Karpas-422 (cell line): ENCODE measurements at regions not wholly inside any gene's neighbourhood (a gene's known extent, or its start where the extent isn't known, plus 50 kb on each side); places are given as distances from the start of the nearest gene placed in this dataset.

Experiments
- DNase-seq: peaks from one replicate; pipeline ENCODE4 v3.0.0-alpha.2; 2015
- H2AFZ ChIP-seq: fragments of 200-600 bp; sonication (generic); 2 replicates; pipeline ENCODE4 v1.6.1; 2014; ENCODE audit warnings: antibody characterized with exemption, low read length, mixed read lengths
- H3K27ac ChIP-seq: fragments of 200-600 bp; sonication (generic); 2 replicates; pipeline ENCODE4 v1.5.1; 2014; ENCODE audit warnings: mild to moderate bottlenecking, low read length, moderate library complexity
- H3K27me3 ChIP-seq: fragments of 200-600 bp; sonication (generic); 2 replicates; pipeline ENCODE4 v1.6.1; 2014; ENCODE audit warnings: low read length, mixed read lengths
- H3K36me3 ChIP-seq: fragments of 200-600 bp; sonication (generic); 2 replicates; pipeline ENCODE4 v1.6.1; 2014; ENCODE audit warnings: low read length, mixed read lengths; ENCODE audit not compliant: insufficient read depth
- H3K4me1 ChIP-seq: fragments of 200-600 bp; sonication (generic); 2 replicates; pipeline ENCODE4 v1.6.1; 2014; ENCODE audit warnings: mild to moderate bottlenecking, low read length, mixed read lengths
- H3K4me2 ChIP-seq: fragments of 200-600 bp; sonication (generic); 2 replicates; pipeline ENCODE4 v1.6.1; 2014; ENCODE audit warnings: low read length, low read depth, mild to moderate bottlenecking; ENCODE audit not compliant: poor library complexity, severe bottlenecking
- H3K4me3 ChIP-seq: fragments of 200-600 bp; sonication (generic); 2 replicates; pipeline ENCODE4 v1.5.1; 2014; ENCODE audit warnings: mild to moderate bottlenecking, antibody characterized with exemption, low read length, mixed read lengths
- H3K79me2 ChIP-seq: fragments of 200-600 bp; sonication (generic); 2 replicates; pipeline ENCODE4 v1.6.1; 2014; ENCODE audit warnings: mild to moderate bottlenecking, low read length, mixed read lengths
- H3K9ac ChIP-seq: fragments of 200-600 bp; sonication (generic); 2 replicates; pipeline ENCODE4 v1.6.0; 2014; ENCODE audit warnings: low read length
- H3K9me2 ChIP-seq: fragments of 200-600 bp; sonication (generic), shearing (Covaris generic); replicated peaks from 2 replicates; pipeline ENCODE4 v1.6.0; 2014; ENCODE audit warnings: mild to moderate bottlenecking, low read length, moderate library complexity; ENCODE audit not compliant: insufficient read depth
- H3K9me3 ChIP-seq: fragments of 300-700, 200-600 bp; sonication (generic); 2 replicates; pipeline ENCODE4 v1.6.1; 2014; ENCODE audit warnings: low read length, mixed read lengths
- H4K20me1 ChIP-seq: fragments of 200-600 bp; sonication (generic); 2 replicates; pipeline ENCODE4 v1.6.1; 2014; ENCODE audit warnings: mild to moderate bottlenecking, antibody characterized with exemption, low read length, low read depth; ENCODE audit not compliant: insufficient read depth

DNA sequence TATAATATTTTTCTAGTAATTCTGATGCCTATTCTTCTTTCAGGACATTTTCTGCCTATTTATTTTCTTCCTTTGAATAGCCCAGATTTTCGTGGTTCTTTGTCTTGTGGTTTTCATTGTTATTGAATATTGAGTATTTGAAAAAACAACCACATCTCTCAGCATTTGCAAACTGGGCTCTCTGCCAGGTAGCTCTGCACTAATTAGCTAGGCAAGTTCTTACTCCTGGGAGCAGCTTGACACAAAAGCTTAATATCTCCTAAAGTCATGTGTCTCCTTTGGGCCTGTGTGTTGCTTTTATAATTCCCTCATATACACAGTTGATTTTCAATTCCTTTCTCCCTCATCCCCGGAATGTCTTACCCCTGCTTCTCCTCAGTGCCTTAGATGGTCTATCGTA, 413.5 kb upstream of the GRIA3 start:
- no peaks in the 10 kb centered on the region for H3K9me2 ChIP-seq
- no peak for DNase-seq
- H3K36me3 ChIP-seq = no peaks in the 10 kb centered on the region
- no peak overlapping the region for H3K27ac ChIP-seq
- H3K9me3 ChIP-seq = peaks cover 36% of the 10 kb centered on the region
- H3K4me3 ChIP-seq = no peak overlapping the region
- H3K4me1 ChIP-seq = no peaks in the 10 kb centered on the region
- no peaks in the 10 kb centered on the region for H3K27me3 ChIP-seq
- no peaks in the 10 kb centered on the region for H3K79me2 ChIP-seq
- no peak overlapping the region for H2AFZ ChIP-seq
- H3K4me2 ChIP-seq = no peak overlapping the region
- no peak overlapping the region for H3K9ac ChIP-seq
- no peaks in the 10 kb centered on the region for H4K20me1 ChIP-seq

DNA sequence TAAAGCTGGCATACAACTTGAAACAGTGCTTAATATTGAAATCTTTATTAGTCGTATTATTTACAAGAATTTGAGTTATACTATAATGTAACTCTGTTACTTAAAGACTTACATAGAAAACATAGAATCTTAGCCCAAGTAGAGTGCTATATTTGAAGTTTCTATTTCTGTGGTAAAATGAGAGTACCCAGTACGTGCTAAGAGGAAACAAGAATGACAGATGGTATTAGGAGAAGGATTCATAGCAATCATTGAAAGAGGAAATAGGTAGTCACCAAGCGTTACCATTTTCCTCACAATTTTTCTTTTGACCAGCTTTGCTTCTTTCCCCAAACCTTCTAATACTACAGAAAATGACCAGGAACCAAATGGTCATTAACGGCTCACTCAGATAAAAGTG, 412.1 kb upstream of the GRIA3 start:
- no peak overlapping the region for H3K4me3 ChIP-seq
- no peak overlapping the region for H3K4me2 ChIP-seq
- no peaks in the 10 kb centered on the region for H3K9me2 ChIP-seq
- H3K9ac ChIP-seq = no peak overlapping the region
- H3K79me2 ChIP-seq = no peaks in the 10 kb centered on the region
- peaks cover 34% of the 10 kb centered on the region for H3K9me3 ChIP-seq
- no peaks in the 10 kb centered on the region for H3K36me3 ChIP-seq
- no peaks in the 10 kb centered on the region for H3K27me3 ChIP-seq
- no peak overlapping the region for H2AFZ ChIP-seq
- no peaks in the 10 kb centered on the region for H3K4me1 ChIP-seq
- no peak overlapping the region for H3K27ac ChIP-seq
- DNase-seq = no peak
- H4K20me1 ChIP-seq = no peaks in the 10 kb centered on the region

DNA sequence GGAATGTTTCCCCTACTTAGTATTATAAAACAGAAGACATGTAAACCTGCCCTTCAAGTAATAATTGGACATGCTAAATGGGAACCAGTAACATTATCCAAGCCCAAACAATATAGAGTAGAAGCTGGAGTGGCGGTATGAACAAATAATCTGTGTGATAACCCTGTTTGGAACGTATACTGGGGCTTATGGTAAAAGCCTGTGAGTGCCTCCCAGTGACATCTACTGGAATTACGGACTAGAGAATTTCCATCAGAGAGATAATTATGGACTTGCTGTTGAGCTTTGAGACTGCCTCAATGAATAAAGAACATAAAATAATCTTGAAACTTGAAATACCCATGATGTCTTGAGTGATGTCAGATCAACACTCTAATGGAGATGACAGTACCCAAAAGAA, 406.3 kb upstream of the GRIA3 start:
- Histone ChIP-seq H4K20me1 (no peaks in the 10 kb centered on the region), H3K4me3 (no peak overlapping the region), H3K4me2 (no peak overlapping the region), H3K79me2 (no peaks in the 10 kb centered on the region), H3K27me3 (no peaks in the 10 kb centered on the region), H3K27ac (no peak overlapping the region), H3K9me2 (no peaks in the 10 kb centered on the region), H2AFZ (no peak overlapping the region), H3K36me3 (no peaks in the 10 kb centered on the region), H3K9ac (no peak overlapping the region), H3K4me1 (no peaks in the 10 kb centered on the region), H3K9me3 (peaks cover 15% of the 10 kb centered on the region)
- DNase-seq = no peak

DNA sequence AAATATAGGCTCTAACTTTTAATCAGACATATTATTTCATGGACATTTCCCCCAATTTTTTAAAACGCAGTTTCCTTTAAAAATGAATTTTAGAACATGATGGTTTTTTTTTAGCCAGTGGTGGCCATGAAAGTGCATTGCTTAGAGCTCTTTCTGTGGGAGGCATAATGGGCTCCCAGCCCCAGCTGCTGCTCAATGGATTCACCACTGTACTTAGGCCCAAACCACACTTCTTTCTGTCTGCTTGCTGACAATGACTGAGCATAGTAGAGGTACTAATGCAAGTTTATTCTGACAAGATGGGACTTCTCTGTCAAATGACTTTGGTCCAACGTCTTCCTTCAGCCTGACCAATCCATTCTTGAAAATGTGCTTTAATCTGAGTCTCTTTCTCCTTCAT, 400.2 kb upstream of the GRIA3 start:
- Histone ChIP-seq H3K4me3 (no peak overlapping the region), H4K20me1 (no peaks in the 10 kb centered on the region), H3K9me3 (peaks cover 12% of the 10 kb centered on the region), H3K9me2 (no peaks in the 10 kb centered on the region), H3K4me2 (no peak overlapping the region), H3K9ac (no peak overlapping the region), H3K36me3 (no peaks in the 10 kb centered on the region), H2AFZ (no peak overlapping the region), H3K27ac (no peak overlapping the region), H3K4me1 (no peaks in the 10 kb centered on the region), H3K27me3 (no peaks in the 10 kb centered on the region), H3K79me2 (no peaks in the 10 kb centered on the region)
- no peak for DNase-seq

DNA sequence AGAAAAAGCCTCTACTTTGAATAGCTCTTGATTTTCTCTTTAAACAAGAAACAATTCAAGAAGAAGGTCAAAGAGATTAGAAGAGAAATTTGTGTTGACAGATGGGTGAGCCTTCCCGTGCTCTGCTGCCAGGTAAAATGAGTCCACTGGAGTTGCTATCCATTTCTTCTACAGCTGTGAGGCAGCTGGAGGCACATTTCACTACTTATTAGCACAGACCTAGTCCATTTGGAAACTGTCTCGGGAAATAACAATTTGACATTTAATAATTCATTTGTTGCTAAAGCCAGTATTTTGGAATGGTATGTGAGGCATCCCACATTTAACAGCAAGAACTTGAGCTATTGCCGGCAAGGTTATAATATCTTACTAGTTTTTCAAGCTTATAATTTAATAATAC, 396.8 kb upstream of the GRIA3 start:
- Histone ChIP-seq H3K79me2 (no peaks in the 10 kb centered on the region), H2AFZ (no peak overlapping the region), H3K36me3 (no peaks in the 10 kb centered on the region), H3K9me2 (no peaks in the 10 kb centered on the region), H4K20me1 (no peaks in the 10 kb centered on the region), H3K4me1 (no peaks in the 10 kb centered on the region), H3K27me3 (no peaks in the 10 kb centered on the region), H3K9ac (no peak overlapping the region), H3K27ac (no peak overlapping the region), H3K4me3 (no peak overlapping the region), H3K4me2 (no peak overlapping the region), H3K9me3 (peaks cover 18% of the 10 kb centered on the region)
- no peak for DNase-seq

DNA sequence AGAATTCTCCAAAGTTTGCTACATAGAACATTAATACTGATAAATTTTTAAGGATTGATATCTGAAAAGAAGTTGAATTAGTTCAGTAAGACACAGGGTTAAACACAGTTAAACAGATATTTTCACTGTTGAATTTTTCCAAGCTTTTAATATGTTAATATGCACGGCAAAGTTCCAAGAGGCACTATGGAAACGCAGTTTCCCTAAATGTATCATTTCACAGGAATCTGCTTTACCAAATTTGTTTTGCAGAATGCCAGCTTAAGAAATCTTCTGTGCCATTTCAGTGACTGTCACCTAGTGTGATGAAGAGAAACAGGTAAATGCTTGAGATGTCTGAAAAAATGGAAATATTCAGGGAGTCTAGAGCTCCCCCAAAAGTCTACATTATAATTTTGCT, 395.9 kb upstream of the GRIA3 start:
- Histone ChIP-seq H3K9ac (no peak overlapping the region), H3K36me3 (no peaks in the 10 kb centered on the region), H3K27ac (no peak overlapping the region), H3K9me2 (no peaks in the 10 kb centered on the region), H2AFZ (no peak overlapping the region), H3K4me1 (no peaks in the 10 kb centered on the region), H3K79me2 (no peaks in the 10 kb centered on the region), H3K4me3 (no peak overlapping the region), H3K27me3 (no peaks in the 10 kb centered on the region), H4K20me1 (no peaks in the 10 kb centered on the region), H3K4me2 (no peak overlapping the region), H3K9me3 (peaks cover 18% of the 10 kb centered on the region)
- DNase-seq = no peak

DNA sequence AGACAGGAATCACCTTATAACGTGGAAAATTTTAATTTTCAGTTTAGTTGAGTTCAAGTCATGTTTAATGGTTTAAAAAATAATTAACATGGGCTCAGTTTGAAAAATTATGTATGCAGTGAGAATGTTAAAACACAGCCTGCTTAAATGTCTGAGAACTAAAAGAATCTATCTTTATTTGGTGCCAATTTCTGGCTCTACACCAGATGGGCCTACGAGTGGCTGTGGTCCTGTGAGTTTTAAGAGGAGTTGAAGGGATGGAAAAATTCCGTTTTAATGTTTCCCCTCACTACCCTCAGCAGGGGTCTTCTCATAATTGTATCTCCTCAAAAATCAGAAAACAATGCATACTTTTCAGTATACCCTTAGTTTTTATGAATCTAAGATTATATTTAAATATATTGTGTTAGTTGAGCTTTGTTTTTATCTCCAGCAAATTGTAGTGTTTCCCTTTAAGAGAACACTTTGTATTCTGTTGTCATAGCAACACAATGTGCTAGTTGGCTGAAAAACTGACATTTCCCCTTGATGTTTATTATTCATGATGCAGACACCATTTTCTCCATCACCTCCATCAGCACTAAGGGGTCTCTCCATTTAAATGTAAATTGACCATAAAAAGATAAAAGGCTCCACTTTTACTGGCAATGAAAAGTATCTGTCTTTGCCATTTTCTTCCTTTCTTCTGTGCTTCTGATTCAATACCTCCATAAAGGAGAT, 393.5 kb upstream of the GRIA3 start:
- Histone ChIP-seq H3K27me3 (no peaks in the 10 kb centered on the region), H3K36me3 (no peaks in the 10 kb centered on the region), H3K79me2 (no peaks in the 10 kb centered on the region), H3K4me3 (no peak overlapping the region), H3K9ac (no peak overlapping the region), H4K20me1 (no peaks in the 10 kb centered on the region), H3K27ac (no peak overlapping the region), H3K4me1 (no peaks in the 10 kb centered on the region), H2AFZ (no peak overlapping the region), H3K9me2 (no peaks in the 10 kb centered on the region), H3K4me2 (no peak overlapping the region), H3K9me3 (peaks cover 26% of the 10 kb centered on the region)
- DNase-seq = no peak

DNA sequence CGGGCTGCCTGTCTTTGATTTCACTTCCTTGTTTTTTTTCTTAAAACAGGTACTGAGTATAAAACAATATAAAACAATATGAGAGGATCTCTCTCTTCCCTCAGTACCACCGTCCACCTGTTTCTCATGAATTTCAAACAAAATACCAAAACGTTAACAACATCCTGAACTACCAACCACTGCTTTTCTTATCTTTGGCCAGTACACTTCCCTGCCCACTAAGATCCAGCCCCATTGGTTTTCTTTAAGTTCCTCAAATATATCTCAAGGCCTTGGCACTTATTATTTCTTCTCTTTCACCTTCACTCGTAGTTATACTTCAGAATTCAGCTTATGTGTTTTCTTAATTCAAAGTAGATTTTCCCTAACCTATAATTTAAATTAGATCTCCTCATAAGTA, 370.2 kb upstream of the GRIA3 start:
- Histone ChIP-seq H3K27ac (no peak overlapping the region), H3K9me3 (peaks cover 36% of the 10 kb centered on the region), H3K9ac (no peak overlapping the region), H3K9me2 (no peaks in the 10 kb centered on the region), H3K4me1 (no peaks in the 10 kb centered on the region), H3K27me3 (no peaks in the 10 kb centered on the region), H4K20me1 (no peaks in the 10 kb centered on the region), H3K4me2 (no peak overlapping the region), H2AFZ (no peak overlapping the region), H3K79me2 (no peaks in the 10 kb centered on the region), H3K4me3 (no peak overlapping the region), H3K36me3 (no peaks in the 10 kb centered on the region)
- DNase-seq = no peak

DNA sequence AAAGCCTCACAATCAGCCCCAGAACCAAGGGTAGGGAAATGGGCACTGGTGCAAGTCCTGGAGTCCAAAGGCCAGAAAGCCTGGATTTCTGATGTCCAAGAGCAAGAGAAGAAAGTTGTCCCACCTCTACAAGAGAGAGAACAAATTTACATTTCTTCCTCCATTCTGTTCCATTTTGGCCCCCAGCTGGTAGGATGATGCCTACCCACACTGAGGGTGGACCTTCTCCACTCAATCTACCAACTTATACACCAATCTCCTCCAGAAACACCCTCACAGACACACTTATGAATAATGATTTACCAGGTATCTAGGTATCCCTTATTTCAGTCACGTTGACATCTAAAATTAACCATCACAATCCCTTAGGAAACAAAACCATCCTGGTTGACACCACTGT, 367.8 kb upstream of the GRIA3 start:
- no peaks in the 10 kb centered on the region for H4K20me1 ChIP-seq
- no peaks in the 10 kb centered on the region for H3K9me2 ChIP-seq
- H3K27me3 ChIP-seq = no peaks in the 10 kb centered on the region
- H3K79me2 ChIP-seq = no peaks in the 10 kb centered on the region
- DNase-seq = no peak
- peaks cover 33% of the 10 kb centered on the region for H3K9me3 ChIP-seq
- H3K27ac ChIP-seq = no peak overlapping the region
- H3K36me3 ChIP-seq = no peaks in the 10 kb centered on the region
- no peaks in the 10 kb centered on the region for H3K4me1 ChIP-seq
- no peak overlapping the region for H3K4me3 ChIP-seq
- no peak overlapping the region for H2AFZ ChIP-seq
- H3K4me2 ChIP-seq = no peak overlapping the region
- no peak overlapping the region for H3K9ac ChIP-seq
